Hematopoietic multipotent progenitor cell treated with erythropoietin and hydrocortisone succinate and interleukin-3 and kit ligand, for 8 days (in vitro differentiated cells): ENCODE measurements at regions not wholly inside any gene's neighbourhood (a gene's known extent, or its start where the extent isn't known, plus 50 kb on each side); places are given as distances from the start of the nearest gene placed in this dataset.

Experiments
- DNase-seq: peaks from one replicate; pipeline ENCODE4 v3.0.0-alpha.2; 2015

- DNase-seq, result no peak
These were observed 218.4 kb downstream of the MED10 start for GRCh38 chr5:6159832-6160430.

- DNase-seq, result no peak
These were observed 219.1 kb downstream of the MED10 start for GRCh38 chr5:6158974-6159831.

- DNase-seq, result no peak
These were observed 224.1 kb downstream of the MED10 start for GRCh38 chr5:6154216-6154615.

GRCh38 chr5:6146271-6146670 is 232.1 kb downstream of the MED10 start:
- DNase-seq, result no peak

GRCh38 chr5:6145616-6146237 is 232.6 kb downstream of the MED10 start:
- DNase-seq, result no peak

GRCh38 chr5:6143523-6143922 is 234.8 kb downstream of the MED10 start:
- DNase-seq, result no peak

GRCh38 chr5:6142353-6142752 is 236.0 kb downstream of the MED10 start:
- no peak for DNase-seq

GRCh38 chr5:6140219-6140618 is 238.1 kb downstream of the MED10 start:
- DNase-seq, result no peak

GRCh38 chr5:6135977-6136376 is 242.4 kb downstream of the MED10 start:
- no peak for DNase-seq

- no peak for DNase-seq
These were observed 244.1 kb downstream of the MED10 start for GRCh38 chr5:6134281-6134680.

GRCh38 chr5:6125781-6126180 is 252.6 kb downstream of the MED10 start:
- no peak for DNase-seq

- DNase-seq, result no peak
These were observed 259.7 kb downstream of the MED10 start for GRCh38 chr5:6118691-6119090.

GRCh38 chr5:6117212-6117611 is 261.1 kb downstream of the MED10 start:
- no peak for DNase-seq

GRCh38 chr5:6115852-6116251 is 262.5 kb downstream of the MED10 start:
- no peak for DNase-seq

GRCh38 chr5:6112538-6112937 is 265.8 kb downstream of the MED10 start:
- no peak for DNase-seq

- DNase-seq, result no peak
These were observed 266.2 kb downstream of the MED10 start for GRCh38 chr5:6112125-6112524.

GRCh38 chr5:6111131-6111530 is 267.2 kb downstream of the MED10 start:
- DNase-seq, result no peak

- no peak for DNase-seq
These were observed 267.8 kb downstream of the MED10 start for GRCh38 chr5:6110441-6111005.

- no peak for DNase-seq
These were observed 269.1 kb downstream of the MED10 start for GRCh38 chr5:6108981-6109825.

- no peak for DNase-seq
These were observed 269.9 kb downstream of the MED10 start for GRCh38 chr5:6108540-6108848.

GRCh38 chr5:6107675-6108539 is 270.4 kb downstream of the MED10 start:
- no peak for DNase-seq

GRCh38 chr5:6106756-6107155 is 271.6 kb downstream of the MED10 start:
- DNase-seq, result no peak
